ENCODE measurements at regions not wholly inside any gene's neighbourhood (a gene's known extent, or its start where the extent isn't known, plus 50 kb on each side); places are given as distances from the start of the nearest gene placed in this dataset.

DNA sequence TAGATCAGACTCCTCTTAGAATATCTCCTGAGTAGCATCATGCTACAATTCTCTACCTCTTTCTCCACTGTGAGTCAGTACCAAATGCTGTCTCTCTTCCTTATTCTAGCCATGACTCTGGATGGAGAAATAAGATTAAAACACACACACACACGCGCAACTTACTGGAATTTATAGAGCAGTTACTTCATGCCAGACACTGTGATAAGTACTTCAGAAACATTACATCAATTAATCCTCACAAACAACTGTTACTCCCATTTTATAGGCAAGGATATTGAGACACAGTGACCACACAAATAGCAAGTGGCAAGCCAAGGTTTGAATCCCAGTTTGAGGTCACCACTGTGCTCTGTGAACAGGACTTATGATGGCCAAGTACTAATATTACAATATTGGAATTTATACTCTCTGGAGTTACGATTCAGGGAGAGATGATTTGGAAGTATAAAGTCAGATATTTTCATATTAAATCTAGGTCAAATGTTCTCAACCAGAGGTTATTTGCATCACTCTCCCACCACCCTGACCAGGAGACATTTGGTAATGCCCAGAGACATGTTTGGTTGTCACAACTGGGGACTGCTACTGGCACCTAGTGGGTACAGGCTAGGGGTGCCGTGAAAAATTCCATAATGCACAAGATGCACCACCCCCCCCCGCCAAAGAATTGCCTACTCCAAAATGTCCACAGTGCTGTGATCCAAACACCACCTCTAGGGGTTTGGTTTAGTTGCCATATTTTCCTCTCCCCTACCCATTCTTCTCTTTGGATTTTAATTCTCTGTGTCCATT, 221.6 kb downstream of the LTN1 start:
- Mint-ChIP-seq H3K9me3 (peaks cover 9% of the 10 kb centered on the region), H3K27me3 (no peaks in the 10 kb centered on the region), H3K36me3 (peaks cover 32% of the 10 kb centered on the region), H3K27ac (peak overlapping the region; percentile 32), H3K4me1 (peaks cover 12% of the 10 kb centered on the region), H3K4me3 (no peak overlapping the region)
- POLR2A ChIA-PET: no interaction called here
- no peak for DNase-seq
- no peak for ATAC-seq (ENCODE audit: low read depth)

DNA sequence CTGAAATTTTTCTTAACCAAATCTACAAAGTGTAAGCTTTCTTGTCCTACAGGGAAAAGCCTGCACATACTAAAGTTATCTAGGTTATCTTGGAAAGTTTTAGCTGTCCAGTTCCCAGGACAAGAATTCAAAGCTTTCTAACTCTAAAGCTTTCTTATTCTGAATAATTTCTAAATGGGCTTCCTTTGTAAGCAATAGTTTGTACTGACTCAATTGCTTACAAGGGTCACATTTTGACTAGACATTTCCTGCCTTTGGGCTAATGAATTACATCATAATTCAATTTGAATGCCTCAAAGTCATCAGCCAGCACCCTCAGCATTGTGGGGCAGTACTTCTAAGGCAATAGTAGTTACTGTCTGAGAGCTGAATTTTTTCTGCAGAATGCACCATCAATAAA, 223.0 kb downstream of the LTN1 start:
- no peak for ATAC-seq (ENCODE audit: low read depth)
- POLR2A ChIA-PET: no interaction called here
- Mint-ChIP-seq H3K9me3 (peaks cover 12% of the 10 kb centered on the region), H3K27ac (no peak overlapping the region), H3K4me1 (peaks cover 9% of the 10 kb centered on the region), H3K36me3 (peaks cover 24% of the 10 kb centered on the region), H3K4me3 (no peak overlapping the region), H3K27me3 (no peaks in the 10 kb centered on the region)
- DNase-seq: no peak

DNA sequence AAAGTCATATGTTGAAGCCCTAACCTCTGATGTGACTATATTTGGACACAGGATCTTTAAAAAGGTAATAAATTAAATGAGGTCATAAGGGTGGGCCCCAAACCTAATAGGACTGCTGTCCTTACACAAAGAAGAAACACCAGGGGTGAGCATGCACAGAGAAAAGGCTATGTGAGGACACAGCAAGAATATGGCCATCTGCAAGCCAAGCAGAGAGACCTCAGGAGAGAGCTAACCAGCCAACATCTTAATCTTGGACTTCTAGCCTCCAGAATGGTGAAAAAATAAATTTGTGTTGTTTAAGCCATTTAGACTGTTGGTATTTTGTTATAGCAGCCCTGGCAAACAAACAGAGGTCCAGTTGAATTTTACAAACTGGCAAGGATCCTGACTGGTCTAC, 223.9 kb downstream of the LTN1 start:
- Mint-ChIP-seq H3K27me3 (no peaks in the 10 kb centered on the region), H3K9me3 (peaks cover 12% of the 10 kb centered on the region), H3K4me1 (peaks cover 9% of the 10 kb centered on the region), H3K27ac (no peak overlapping the region), H3K4me3 (no peak overlapping the region), H3K36me3 (peaks cover 24% of the 10 kb centered on the region)
- POLR2A ChIA-PET: no interaction called here
- DNase-seq (no peak), ATAC-seq (ENCODE audit: low read depth) (no peak)

DNA sequence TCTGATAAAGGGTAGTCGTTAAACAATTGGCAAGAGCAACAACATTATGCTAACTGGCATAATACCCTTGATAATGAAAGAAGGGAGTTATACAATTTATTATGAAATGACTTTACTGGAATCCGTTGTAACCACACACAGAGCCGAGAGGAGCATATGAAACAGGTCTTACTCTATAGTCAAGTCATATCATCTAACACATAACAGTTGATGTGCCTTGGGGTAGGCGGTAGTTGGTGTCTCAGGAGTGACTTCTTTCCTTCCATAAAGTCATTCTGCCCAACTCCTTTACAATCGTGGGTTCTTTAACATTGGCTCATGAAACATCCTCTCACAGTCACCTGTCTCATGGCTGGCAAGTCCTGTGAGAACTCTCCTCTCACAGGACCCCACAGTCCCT, 225.2 kb downstream of the LTN1 start:
- no peak overlapping the region for H3K27ac Mint-ChIP-seq
- H3K9me3 Mint-ChIP-seq: peaks cover 12% of the 10 kb centered on the region
- ATAC-seq (ENCODE audit: low read depth): no peak
- H3K27me3 Mint-ChIP-seq: no peaks in the 10 kb centered on the region
- no peak for DNase-seq
- H3K4me1 Mint-ChIP-seq: peaks cover 9% of the 10 kb centered on the region
- H3K4me3 Mint-ChIP-seq: no peak overlapping the region
- peaks cover 24% of the 10 kb centered on the region for H3K36me3 Mint-ChIP-seq
- POLR2A ChIA-PET: no interaction called here

DNA sequence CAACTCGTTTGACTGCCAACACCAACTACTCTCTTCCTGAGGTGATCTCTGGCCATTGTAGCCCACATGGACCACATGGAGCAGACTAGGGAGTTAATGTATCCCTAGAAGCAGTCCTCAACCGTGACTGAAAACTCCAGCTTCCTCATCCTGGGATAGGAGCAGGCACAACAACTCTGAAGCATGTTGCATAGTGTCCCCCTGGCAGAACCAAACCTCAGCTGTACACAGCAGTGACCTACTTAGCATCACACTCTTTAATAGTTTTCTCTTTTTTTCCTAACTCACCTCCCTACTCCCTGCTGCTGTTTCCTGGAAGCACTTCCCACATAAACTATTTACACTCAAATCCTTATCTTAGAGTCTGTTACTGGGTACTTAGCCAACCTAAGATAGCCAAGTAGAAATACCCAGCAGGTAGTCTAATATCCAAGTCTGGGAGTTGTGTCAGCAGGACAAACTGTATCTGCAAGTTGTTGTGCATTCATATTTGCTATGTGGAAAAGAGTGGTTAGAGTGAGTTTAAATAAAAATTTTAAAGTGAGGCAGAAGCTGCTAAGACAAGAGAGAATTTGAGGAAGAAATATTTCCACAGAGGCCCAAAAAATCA, 228.8 kb downstream of the LTN1 start:
- Mint-ChIP-seq H3K27me3 (no peaks in the 10 kb centered on the region), H3K4me1 (no peaks in the 10 kb centered on the region), H3K27ac (no peak overlapping the region), H3K4me3 (no peak overlapping the region), H3K9me3 (peaks cover 11% of the 10 kb centered on the region), H3K36me3 (peaks cover 25% of the 10 kb centered on the region)
- DNase-seq: no peak
- POLR2A ChIA-PET: no interaction called here
- ATAC-seq (ENCODE audit: low read depth): no peak

DNA sequence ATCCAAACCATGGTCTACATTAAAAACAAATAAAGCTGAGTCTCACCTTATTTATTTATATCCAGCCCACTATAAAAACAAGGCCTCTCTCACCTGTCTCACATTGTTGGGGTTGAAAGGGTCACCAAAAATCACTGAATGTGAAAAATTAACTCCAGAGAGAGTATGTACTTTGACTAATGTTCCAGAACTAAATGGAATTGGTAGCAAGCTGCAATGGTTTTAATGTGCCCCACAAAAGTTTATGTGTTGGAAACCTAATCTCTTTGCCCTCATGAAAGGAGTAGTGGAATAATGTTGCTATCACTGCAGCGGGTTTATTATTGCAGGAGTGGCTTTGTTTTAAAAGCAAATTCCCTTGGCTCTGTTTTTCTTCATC, 230.3 kb downstream of the LTN1 start:
- Mint-ChIP-seq H3K27ac (no peak overlapping the region), H3K4me1 (no peaks in the 10 kb centered on the region), H3K27me3 (no peaks in the 10 kb centered on the region), H3K4me3 (no peak overlapping the region), H3K9me3 (peaks cover 11% of the 10 kb centered on the region), H3K36me3 (peaks cover 19% of the 10 kb centered on the region)
- ATAC-seq (ENCODE audit: low read depth): no peak
- POLR2A ChIA-PET: no interaction called here
- DNase-seq: no peak

DNA sequence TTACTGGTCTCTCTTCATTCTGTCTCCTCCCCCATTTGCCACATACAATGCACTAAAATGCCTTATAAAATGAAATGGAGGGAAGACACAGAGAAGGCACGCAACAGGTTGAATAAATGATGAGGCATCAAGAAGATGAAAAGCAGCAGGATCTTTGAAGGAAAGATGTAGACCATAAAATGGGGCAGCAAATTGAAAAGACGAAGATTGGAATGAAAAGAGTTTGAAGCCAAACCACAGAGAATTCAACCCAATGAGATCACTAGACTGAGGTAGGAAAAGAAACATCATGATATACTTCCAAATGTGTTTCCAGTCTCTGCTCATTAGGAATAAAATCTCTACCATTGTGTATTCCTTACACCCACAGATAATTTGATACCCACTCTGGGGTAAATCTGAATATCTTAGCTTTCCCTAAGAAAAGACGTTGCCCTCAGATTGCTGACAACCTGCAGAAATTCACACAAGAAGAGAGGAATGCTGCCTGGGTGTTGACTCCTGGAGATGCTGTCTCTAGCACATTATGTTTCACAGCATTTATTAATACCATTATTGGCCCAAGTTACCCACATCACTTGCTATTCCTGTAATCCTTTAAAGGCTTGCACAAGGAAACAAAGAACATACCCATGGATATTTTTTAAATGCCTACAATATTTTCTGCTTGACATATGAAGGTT, 230.9 kb downstream of the LTN1 start:
- no peak for ATAC-seq (ENCODE audit: low read depth)
- Mint-ChIP-seq H3K27me3 (no peaks in the 10 kb centered on the region), H3K27ac (no peak overlapping the region), H3K36me3 (peaks cover 14% of the 10 kb centered on the region), H3K4me3 (no peak overlapping the region), H3K9me3 (peaks cover 9% of the 10 kb centered on the region), H3K4me1 (no peaks in the 10 kb centered on the region)
- no peak for DNase-seq
- POLR2A ChIA-PET: no interaction called here

DNA sequence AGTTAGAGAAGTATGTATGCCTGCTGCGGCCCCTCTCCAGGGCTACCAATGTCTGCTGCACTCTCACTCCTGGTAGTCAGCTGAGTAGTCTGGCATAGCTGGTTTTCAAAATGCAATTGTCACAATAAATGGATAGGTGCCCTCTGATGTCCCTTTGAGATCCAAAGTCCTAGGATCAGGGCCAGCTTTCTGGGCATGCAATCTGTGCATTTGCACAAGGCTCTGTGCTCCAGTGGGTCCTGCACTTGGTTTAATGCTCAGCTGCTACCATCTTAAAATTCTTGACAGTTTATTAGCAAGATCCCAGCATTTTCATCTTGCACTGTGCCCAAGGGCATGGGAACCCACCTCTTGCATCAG, 233.8 kb downstream of the LTN1 start:
- H3K36me3 Mint-ChIP-seq: peaks cover 10% of the 10 kb centered on the region
- no peaks in the 10 kb centered on the region for H3K9me3 Mint-ChIP-seq
- ATAC-seq (ENCODE audit: low read depth) (no peak), DNase-seq (no peak)
- no peaks in the 10 kb centered on the region for H3K4me1 Mint-ChIP-seq
- POLR2A ChIA-PET: no interaction called here
- H3K27me3 Mint-ChIP-seq: no peaks in the 10 kb centered on the region
- no peak overlapping the region for H3K27ac Mint-ChIP-seq
- no peak overlapping the region for H3K4me3 Mint-ChIP-seq

DNA sequence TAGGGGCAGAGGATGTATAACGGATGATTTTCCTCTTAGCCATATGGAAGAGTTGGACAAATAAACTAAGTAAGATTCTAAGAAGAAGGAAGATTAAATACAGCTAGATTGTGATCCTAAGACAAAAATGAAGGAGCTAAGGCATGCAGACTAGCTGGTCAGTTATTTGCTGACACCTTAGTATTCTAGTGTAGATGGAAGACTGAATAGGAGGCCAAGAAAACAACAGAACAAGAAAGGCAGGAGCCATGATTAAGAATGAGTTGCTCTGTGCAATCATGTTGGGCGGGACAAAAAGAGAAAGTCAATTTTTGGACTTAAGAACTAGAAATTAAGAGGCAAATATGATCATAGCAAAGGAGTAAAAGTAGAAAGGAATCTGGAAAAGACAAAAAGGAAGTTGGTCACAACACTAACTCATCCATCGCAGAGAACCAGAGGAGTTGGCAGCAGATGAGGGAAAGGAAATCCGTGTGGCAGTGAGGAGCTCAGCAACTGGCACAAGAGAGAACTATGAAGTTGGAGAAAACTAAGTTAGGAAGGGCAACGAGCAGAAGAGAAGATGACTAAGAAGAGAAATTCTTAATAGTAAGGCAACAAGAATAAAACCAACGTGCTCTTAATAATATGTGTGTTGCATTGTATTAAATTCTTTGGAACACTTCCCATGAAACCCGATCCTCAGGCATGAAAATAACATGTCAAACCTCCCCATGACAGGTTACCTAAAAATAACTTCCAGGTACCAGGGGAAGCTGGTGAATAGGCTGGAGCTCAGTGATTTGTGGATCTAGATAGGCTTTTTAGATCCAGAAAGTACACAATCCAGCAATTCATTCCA, 234.4 kb downstream of the LTN1 start:
- H3K4me1 Mint-ChIP-seq: no peaks in the 10 kb centered on the region
- no peak for ATAC-seq (ENCODE audit: low read depth)
- H3K9me3 Mint-ChIP-seq: no peaks in the 10 kb centered on the region
- no peak for DNase-seq
- no peak overlapping the region for H3K27ac Mint-ChIP-seq
- POLR2A ChIA-PET: no interaction called here
- H3K27me3 Mint-ChIP-seq: no peaks in the 10 kb centered on the region
- H3K36me3 Mint-ChIP-seq: peaks cover 11% of the 10 kb centered on the region
- no peak overlapping the region for H3K4me3 Mint-ChIP-seq

DNA sequence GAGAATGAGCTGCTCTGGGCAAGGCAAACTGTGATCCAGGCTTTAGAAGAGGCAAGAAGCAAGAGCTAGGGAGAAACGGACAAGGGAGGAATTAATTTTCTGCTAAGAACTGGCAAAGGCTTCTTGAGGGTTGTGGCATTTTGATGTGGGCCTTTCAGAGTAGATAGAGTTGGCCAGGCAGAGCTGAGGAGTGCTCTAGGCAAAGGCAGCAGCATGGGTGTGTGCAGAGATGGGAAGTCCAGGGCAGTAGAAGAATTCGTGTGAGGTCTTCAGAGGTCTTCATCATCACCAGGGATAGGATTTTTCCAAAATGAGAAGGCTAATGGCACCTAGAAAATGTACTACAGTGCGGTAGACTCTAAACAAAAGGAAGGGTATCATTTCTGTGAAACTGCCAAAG, 237.8 kb downstream of the LTN1 start:
- DNase-seq (no peak), ATAC-seq (ENCODE audit: low read depth) (no peak)
- no peaks in the 10 kb centered on the region for H3K9me3 Mint-ChIP-seq
- POLR2A ChIA-PET: no interaction called here
- no peaks in the 10 kb centered on the region for H3K27me3 Mint-ChIP-seq
- H3K4me3 Mint-ChIP-seq: no peak overlapping the region
- H3K4me1 Mint-ChIP-seq: no peaks in the 10 kb centered on the region
- no peak overlapping the region for H3K27ac Mint-ChIP-seq
- H3K36me3 Mint-ChIP-seq: peaks cover 6% of the 10 kb centered on the region

DNA sequence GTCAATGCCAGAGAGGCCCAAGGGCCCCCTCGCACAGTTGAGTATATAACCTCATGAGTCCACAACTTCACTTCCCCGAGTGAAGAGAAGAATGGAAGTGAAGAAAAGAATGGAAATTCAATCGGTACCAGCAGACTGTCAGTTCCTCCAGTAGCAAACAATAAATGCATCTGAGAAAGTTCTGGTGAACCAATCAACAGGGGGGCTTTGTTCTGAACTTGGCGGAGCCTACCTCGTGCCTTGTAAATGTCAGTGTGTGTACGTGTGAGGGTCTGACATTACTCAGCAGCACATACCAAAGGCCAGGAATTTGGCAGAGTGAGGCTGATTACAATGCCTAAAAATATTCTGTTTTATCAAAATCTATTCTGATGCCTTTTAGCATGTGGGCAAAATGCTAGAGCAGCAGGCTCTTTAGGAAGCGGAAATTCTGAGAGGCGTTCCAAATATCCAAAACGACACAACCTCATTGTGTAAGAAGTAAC, 238.5 kb downstream of the LTN1 start:
- Mint-ChIP-seq H3K36me3 (peaks cover 5% of the 10 kb centered on the region), H3K27ac (no peak overlapping the region), H3K9me3 (no peaks in the 10 kb centered on the region), H3K4me1 (no peaks in the 10 kb centered on the region), H3K27me3 (no peaks in the 10 kb centered on the region), H3K4me3 (no peak overlapping the region)
- POLR2A ChIA-PET: no interaction called here
- no peak for ATAC-seq (ENCODE audit: low read depth)
- DNase-seq: no peak

DNA sequence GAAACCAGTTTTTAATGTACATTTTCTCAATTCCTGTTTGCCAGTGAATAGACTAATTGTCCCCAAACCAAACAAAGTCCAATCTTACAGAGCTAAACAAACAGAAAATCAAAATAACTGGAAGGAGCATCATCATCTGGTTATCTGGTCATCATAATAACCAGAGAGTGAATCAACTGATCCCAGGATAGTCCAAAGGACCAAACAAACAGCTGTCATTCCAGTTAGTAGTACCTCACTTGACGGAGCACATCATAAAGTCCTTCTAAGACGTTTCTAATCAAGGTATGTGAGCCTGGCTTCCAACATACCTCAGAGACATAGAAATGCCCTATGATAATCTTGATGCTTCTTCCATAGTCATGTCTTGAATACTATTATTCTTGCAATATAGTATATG, 240.5 kb downstream of the LTN1 start:
- H3K27ac Mint-ChIP-seq: no peak overlapping the region
- H3K4me1 Mint-ChIP-seq: no peaks in the 10 kb centered on the region
- H3K9me3 Mint-ChIP-seq: no peaks in the 10 kb centered on the region
- ATAC-seq (ENCODE audit: low read depth) (no peak), DNase-seq (no peak)
- no peaks in the 10 kb centered on the region for H3K27me3 Mint-ChIP-seq
- POLR2A ChIA-PET: no interaction called here
- H3K4me3 Mint-ChIP-seq: no peak overlapping the region
- H3K36me3 Mint-ChIP-seq: peaks cover 2% of the 10 kb centered on the region

DNA sequence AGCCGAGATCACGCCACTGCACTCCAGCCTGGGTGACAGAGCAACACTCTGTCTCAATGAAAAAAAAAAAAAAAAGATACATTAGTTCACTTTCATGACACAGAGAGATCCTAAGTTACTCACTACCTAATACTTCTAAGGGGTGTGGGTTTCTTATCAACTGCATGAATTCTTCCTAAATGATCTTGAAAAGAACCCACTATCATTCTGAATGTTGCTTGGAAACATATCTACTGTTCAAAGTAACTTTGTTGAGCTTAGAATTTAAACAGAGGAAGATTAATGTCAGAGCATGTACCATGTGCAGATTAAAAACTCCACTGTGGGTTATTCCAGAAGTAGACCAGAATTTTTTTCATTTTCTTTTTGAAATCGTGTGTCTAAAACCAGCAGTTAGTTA, 241.5 kb downstream of the LTN1 start:
- no peaks in the 10 kb centered on the region for H3K27me3 Mint-ChIP-seq
- H3K4me3 Mint-ChIP-seq: no peak overlapping the region
- no peaks in the 10 kb centered on the region for H3K9me3 Mint-ChIP-seq
- H3K4me1 Mint-ChIP-seq: no peaks in the 10 kb centered on the region
- POLR2A ChIA-PET: no interaction called here
- H3K27ac Mint-ChIP-seq: no peak overlapping the region
- peaks cover 2% of the 10 kb centered on the region for H3K36me3 Mint-ChIP-seq
- no peak for ATAC-seq (ENCODE audit: low read depth)
- no peak for DNase-seq
